ENCODE measurements at regions not wholly inside any gene's neighbourhood (a gene's known extent, or its start where the extent isn't known, plus 50 kb on each side); places are given as distances from the start of the nearest gene placed in this dataset.
"Not testable (repeated sequence)": the region's sequence is repeated elsewhere in the genome, so short reads cannot be mapped to it uniquely, and the experiment has no call there.

DNA sequence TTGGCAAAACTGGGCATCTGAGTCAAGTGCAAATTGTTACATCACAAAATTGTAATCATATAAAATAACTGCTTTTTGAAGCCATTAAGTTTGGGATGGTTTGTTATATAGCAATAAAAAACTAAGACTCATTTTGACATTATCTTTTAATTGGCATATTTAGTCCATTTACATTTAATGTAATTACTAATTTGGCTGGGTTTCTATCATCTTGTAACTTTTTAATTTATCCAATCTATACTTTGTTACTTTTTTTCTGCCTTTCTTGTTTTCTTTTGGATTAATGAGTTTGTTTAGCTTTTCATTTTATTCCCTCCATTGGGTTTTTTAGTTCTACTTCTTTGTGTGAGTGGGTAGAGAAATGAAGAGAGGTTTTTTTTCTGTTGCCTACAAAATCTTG is 76.3 kb downstream of the DRAM2 start:
- DNase-seq (ENCODE audit: low spot score): no peak

DNA sequence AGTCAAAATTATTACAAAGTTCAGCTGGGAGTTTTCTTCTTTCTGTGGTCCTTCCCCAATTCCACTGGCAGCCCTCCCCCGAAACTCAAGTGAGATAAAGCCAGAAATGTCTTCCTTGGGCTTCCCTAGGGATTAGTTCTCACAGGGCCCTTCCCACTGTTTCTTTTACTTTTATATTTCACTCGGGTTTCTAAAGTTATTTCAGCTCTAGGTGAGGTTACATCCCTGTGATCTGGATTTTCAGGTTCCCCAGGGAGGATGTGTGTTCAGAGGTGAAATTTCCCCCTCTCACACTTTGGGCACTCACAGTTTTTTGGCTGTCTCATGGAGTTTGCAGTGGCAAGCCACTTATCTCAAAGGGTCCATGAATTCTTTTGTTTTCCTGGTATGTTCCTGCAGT is 77.3 kb downstream of the DRAM2 start:
- no peak for DNase-seq (ENCODE audit: low spot score)

DNA sequence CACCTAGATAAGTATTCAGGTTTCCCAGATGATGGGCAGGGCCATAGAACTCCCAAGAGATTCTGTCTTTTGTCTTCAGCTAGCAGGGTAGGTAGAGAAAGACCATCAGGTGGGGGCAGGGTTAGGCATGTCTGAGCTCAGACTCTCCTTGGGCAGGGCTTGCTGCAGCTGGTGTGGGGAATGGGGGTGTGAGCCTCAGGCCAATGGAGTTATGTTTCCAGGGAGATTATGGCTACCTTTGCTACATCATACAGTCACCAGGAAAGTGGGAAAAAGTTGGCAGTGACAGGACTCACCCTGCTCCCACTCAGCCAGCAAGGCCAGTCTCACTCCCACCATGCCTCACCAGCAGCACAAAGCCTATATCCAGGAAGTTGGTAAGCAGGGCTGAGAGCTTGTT is 77.8 kb downstream of the DRAM2 start:
- DNase-seq (ENCODE audit: low spot score): no peak

DNA sequence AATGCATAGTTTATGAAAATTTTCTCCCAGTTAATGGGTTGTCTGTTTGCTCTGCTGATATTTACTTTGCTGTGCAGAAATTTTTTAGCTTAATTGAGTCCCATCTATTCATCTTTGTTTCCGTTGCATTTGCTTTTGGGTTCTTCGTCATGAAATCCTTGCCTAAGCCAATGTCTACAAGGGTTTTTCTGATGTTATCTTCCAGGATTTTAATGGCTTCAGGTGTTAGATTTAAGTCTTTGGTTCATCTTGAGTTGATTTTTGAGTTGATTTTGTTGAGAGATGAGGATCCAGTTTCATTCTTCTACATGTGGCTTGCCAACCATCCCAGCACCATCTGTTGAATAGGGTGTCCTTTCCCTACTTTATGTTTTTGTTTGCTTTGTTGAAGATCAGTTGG is 85.2 kb downstream of the DRAM2 start:
- no peak for DNase-seq (ENCODE audit: low spot score)

DNA sequence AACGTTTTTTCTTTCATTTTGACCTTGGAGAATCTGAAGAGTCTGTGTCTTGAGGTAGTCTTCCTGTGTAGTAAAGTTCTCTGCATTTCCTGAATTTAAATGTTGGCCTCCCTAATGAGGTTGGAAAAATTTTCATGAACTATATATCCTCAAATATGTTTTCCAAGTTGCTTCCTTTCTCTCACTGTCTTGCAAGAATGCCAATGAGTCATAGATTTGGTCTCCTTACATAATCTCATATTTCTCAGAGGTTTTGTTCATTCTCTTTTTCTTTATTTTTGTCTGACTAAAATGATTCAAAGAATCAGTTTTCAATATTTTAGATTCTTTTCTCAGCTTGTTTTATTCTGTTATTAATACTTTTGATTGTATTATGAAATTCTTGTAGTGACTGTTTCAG is 87.6 kb downstream of the DRAM2 start:
- no peak for DNase-seq (ENCODE audit: low spot score)

DNA sequence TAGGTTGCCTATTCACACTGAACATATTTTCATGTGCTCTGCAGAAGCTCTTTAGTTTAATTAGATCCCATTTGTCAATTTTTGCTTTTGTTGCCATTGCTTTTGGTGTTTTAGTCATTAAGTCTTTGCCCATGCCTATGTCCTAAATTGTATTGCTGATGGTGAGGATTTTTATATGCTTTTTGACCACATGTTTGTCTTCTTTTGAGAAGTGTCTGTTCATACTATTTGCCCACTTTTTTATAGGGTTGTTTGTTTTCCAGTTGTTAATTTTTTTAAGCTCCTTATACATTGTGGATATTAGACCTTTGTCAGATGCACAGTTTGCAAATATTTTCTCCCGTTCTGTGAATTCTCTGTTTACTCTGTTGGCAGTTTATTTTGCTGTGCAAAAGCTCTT is 84.5 kb upstream of the LRIF1 start:
- DNase-seq (ENCODE audit: low spot score): not testable (repeated sequence)

DNA sequence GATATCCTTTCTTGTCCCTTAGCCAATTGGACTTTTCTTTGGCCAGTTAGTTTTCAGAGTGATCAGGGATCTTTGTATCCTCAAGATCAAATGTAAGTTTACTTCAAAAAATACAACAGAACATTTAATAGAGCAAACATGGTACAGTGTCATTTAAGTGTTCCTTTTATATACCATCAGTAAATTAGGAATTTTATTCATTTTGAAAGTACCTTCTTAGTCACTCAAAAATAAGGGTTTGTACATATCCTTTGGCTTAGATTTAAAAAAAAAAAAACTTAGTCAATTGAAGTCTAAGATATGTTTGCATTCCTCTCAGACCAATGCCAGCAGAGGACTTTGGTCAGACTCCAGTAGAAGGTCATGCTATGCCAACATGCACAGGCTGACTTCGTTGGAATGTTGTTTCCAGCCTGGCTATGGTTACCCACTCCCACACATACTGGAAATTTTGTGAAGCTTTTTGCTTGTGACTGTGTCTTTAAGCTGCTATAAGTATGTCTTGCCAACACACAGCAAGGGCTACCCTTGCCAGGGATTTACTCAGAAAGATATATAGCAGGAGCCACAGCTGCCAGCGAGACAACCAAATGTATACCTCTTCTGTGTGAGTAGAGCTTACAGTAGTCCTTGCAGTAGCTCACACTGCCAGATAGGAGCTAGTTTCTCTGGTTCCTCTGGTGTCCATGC is 81.5 kb upstream of the LRIF1 start:
- no peak for DNase-seq (ENCODE audit: low spot score)

DNA sequence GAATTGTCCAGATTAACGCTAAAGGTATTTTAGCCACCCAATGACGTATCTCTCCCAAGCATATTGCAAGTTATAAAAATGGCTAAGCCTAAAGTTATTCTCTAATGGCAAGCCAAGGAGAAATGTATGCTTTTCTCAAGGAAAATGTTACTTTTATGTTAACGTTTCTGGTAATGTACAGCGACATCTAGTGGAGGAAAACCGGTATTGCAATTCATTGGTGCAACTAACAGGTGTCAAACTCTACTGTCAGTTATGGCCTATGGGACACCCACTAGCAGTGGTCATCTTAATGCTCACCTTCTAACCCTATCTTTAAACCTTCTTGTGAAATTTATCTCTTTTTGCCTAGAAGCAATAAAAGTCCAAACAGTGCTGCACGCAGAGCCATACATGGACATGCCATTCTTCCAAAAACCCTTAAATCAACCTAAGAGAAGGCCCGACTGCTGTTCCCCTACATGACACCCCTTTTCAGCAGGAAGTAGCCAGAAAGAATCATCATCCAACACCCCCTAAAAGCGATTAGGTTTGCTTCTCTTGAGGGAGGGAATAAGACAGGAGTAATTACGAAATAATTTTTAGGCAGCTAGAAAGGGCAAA is 68.7 kb upstream of the LRIF1 start:
- DNase-seq (ENCODE audit: low spot score): peak; percentile 11

DNA sequence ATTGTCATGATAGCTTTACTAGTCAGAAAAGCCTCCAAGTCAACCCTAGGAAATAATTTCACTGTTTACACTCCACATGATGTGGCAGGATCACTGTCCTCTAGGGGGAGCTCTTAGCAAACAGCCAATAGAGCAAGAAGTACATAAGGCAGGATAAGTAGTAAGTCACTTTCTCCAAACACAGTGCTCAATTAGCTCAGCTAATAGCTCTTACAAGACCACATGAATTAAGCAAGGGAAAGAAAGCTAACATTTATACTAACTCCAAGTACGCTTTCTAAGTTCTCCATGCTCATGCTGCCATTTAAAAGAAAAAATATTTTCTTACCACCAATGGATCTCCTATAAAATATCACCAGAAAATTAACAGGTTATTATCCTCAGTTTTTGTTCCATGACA is 66.9 kb upstream of the LRIF1 start:
- DNase-seq (ENCODE audit: low spot score): peak; percentile 32

DNA sequence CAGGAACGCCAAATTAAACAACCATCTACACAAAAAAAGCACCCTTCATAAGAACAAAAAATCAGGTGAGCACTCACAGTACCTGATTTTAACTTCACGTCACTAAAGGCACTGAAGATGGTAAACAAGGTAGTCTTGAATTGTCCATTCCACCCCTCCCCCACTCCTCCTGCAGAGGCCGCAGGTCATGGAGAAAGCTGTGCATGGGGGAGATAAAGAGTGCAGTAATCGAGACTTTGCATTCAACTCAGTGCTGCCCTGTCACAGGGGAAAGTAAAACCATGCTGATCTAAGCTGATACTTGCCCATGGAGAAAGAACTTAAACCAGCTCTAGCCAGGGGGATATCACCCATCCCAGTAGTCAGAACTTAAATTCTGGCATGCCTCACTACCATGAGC is 61.4 kb upstream of the LRIF1 start:
- no peak for DNase-seq (ENCODE audit: low spot score)

DNA sequence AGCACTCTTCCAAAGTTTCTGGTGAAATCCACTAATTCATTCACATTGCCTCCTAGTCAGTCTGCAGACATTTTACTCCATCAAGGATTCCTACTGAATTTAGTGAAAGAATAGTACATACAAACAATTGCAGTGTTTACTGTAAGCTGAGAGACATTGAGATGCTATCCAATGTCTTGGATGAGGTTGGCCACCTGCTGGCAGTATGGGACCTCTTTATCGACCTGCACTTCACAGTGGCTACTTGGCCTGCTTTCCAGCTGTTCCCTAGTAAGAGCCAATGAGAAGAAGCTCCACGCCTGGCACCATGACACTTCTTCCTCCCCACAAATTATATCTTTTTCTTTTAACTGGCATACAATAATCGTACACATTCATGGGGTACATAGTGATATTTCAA is 51.5 kb upstream of the LRIF1 start:
- no peak for DNase-seq (ENCODE audit: low spot score)
